ENCODE measurements at regions not wholly inside any gene's neighbourhood (a gene's known extent, or its start where the extent isn't known, plus 50 kb on each side); places are given as distances from the start of the nearest gene placed in this dataset.

DNA sequence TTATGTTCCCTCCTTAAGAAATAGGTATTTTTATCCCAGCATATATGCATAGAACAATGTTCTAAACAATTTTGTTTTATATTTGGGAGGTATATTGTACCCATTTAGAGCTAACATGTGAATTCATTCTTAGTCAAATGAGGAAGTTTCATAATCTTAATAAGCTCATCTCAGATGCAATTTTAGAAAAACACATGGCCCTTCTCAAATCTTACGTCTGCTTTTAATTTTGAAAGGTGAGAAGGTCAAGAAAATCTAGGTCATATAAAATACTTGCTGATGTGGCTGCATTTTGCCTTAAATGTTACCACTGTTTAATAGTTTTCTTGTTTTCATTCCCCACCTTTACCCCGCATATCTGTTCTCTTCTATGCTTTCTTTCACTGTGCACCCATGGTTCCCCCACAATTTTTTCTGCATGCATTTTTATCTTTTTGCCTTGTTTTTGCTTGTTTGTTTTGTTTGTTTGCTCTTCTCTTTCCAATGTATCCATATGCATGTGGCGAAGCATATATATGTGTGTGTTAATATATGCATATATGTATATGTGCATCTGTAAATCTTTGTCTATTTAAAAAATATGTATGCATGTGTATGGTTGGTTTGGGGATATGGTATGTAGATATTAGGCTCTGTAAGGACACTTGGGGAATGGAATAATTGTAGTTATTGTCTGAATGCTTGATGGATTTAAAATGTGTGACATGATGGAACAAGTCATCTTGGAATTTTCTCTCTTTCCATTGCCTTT is 317.1 kb downstream of the BCAT1 start:
- TF ChIP-seq, protein P1, sequence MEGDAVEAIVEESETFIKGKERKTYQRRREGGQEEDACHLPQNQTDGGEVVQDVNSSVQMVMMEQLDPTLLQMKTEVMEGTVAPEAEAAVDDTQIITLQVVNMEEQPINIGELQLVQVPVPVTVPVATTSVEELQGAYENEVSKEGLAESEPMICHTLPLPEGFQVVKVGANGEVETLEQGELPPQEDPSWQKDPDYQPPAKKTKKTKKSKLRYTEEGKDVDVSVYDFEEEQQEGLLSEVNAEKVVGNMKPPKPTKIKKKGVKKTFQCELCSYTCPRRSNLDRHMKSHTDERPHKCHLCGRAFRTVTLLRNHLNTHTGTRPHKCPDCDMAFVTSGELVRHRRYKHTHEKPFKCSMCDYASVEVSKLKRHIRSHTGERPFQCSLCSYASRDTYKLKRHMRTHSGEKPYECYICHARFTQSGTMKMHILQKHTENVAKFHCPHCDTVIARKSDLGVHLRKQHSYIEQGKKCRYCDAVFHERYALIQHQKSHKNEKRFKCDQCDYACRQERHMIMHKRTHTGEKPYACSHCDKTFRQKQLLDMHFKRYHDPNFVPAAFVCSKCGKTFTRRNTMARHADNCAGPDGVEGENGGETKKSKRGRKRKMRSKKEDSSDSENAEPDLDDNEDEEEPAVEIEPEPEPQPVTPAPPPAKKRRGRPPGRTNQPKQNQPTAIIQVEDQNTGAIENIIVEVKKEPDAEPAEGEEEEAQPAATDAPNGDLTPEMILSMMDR (IDR thresholded peaks at IDR 0.05; ENCODE audit: insufficient read depth, low read length), result no peak
- TF ChIP-seq POLR2AphosphoS5 (IDR thresholded peaks at IDR 0.05; ENCODE audit: low read depth), result no peak
- TF ChIP-seq, protein P2, sequence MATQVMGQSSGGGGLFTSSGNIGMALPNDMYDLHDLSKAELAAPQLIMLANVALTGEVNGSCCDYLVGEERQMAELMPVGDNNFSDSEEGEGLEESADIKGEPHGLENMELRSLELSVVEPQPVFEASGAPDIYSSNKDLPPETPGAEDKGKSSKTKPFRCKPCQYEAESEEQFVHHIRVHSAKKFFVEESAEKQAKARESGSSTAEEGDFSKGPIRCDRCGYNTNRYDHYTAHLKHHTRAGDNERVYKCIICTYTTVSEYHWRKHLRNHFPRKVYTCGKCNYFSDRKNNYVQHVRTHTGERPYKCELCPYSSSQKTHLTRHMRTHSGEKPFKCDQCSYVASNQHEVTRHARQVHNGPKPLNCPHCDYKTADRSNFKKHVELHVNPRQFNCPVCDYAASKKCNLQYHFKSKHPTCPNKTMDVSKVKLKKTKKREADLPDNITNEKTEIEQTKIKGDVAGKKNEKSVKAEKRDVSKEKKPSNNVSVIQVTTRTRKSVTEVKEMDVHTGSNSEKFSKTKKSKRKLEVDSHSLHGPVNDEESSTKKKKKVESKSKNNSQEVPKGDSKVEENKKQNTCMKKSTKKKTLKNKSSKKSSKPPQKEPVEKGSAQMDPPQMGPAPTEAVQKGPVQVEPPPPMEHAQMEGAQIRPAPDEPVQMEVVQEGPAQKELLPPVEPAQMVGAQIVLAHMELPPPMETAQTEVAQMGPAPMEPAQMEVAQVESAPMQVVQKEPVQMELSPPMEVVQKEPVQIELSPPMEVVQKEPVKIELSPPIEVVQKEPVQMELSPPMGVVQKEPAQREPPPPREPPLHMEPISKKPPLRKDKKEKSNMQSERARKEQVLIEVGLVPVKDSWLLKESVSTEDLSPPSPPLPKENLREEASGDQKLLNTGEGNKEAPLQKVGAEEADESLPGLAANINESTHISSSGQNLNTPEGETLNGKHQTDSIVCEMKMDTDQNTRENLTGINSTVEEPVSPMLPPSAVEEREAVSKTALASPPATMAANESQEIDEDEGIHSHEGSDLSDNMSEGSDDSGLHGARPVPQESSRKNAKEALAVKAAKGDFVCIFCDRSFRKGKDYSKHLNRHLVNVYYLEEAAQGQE (IDR thresholded peaks at IDR 0.05; ENCODE audit: insufficient replicate concordance, low read depth), result no peak
